Skeletal muscle tissue (tissue), 3 donors: ENCODE measurements at regions not wholly inside any gene's neighbourhood (a gene's known extent, or its start where the extent isn't known, plus 50 kb on each side); places are given as distances from the start of the nearest gene placed in this dataset.
A peak's percentile ranks its signal among the peaks of the same experiment; 100 is the strongest.

Experiments
- H3K27ac ChIP-seq: one replicate; pipeline ENCODE4 v1.7.0; 2013; ENCODE audit warnings: mild to moderate bottlenecking, low read depth, low read length, inconsistent platforms
- H3K27me3 ChIP-seq, 3 donors: one replicate each; pipeline ENCODE4 v1.7.0; 2013; ENCODE audit warnings: low read length in 3 of 3; ENCODE audit not compliant: control insufficient read depth in 3 of 3, insufficient read depth in 3 of 3
- H3K36me3 ChIP-seq, 3 donors: one replicate each; pipeline ENCODE4 v1.7.0; 2013; ENCODE audit warnings: low read length in 3 of 3; ENCODE audit not compliant: control insufficient read depth in 3 of 3, insufficient read depth in 3 of 3
- H3K4me1 ChIP-seq, 3 donors: one replicate each; pipeline ENCODE4 v1.7.0; 2013; ENCODE audit warnings: low read length in 3 of 3, mild to moderate bottlenecking in 3 of 3; ENCODE audit not compliant: control insufficient read depth in 3 of 3, insufficient read depth in 3 of 3
- H3K4me3 ChIP-seq, 3 donors: one replicate each; pipeline ENCODE4 v1.7.0; 2013; ENCODE audit warnings: low read length in 3 of 3
- H3K9ac ChIP-seq, 3 donors: one replicate each; pipeline ENCODE4 v1.7.0; 2013; ENCODE audit warnings: low read length in 3 of 3, mild to moderate bottlenecking in 3 of 3, moderate library complexity in 2 of 3, low read depth in 1 of 3
- H3K9me3 ChIP-seq, 3 donors: one replicate each; pipeline ENCODE4 v1.7.0; 2013; ENCODE audit warnings: low read length in 3 of 3; ENCODE audit not compliant: control insufficient read depth in 3 of 3
- donor health status: Osteomylitis.

GRCh38 chr2:120465012-120465700 is 119.2 kb downstream of the INHBB start:
- H3K9me3 ChIP-seq: no peaks in the 10 kb centered on the region
- H3K27me3 ChIP-seq: peaks cover 0 to 6% (median 0%) of the 10 kb centered on the region in 3 donors
- no peak overlapping the region for H3K4me3 ChIP-seq
- no peak overlapping the region for H3K27ac ChIP-seq
- H3K4me1 ChIP-seq: peaks cover 9 to 19% (median 16%) of the 10 kb centered on the region in 3 donors
- no peaks in the 10 kb centered on the region for H3K36me3 ChIP-seq
- H3K9ac ChIP-seq: no peak overlapping the region

- Histone ChIP-seq H3K27me3 (peaks cover 0 to 6% (median 0%) of the 10 kb centered on the region in 3 donors), H3K4me1 (peaks cover 14 to 24% (median 21%) of the 10 kb centered on the region in 3 donors), H3K9me3 (no peaks in the 10 kb centered on the region), H3K9ac (peak overlapping the region in 1 of 3 donors; percentile 16), H3K36me3 (no peaks in the 10 kb centered on the region), H3K27ac (no peak overlapping the region), H3K4me3 (no peak overlapping the region)
Observed at GRCh38 chr2:120465701-120465988, 119.7 kb downstream of the INHBB start.

- H3K4me3 ChIP-seq: no peak overlapping the region
Observed at GRCh38 chr2:120465989-120466703, 120.2 kb downstream of the INHBB start.

GRCh38 chr2:120466704-120467054 is 120.7 kb downstream of the INHBB start:
- Histone ChIP-seq H3K9ac (no peak overlapping the region), H3K9me3 (no peaks in the 10 kb centered on the region), H3K4me3 (no peak overlapping the region), H3K4me1 (peaks cover 20 to 33% (median 30%) of the 10 kb centered on the region in 3 donors), H3K36me3 (no peaks in the 10 kb centered on the region), H3K27me3 (peaks cover 0 to 6% (median 0%) of the 10 kb centered on the region in 3 donors), H3K27ac (no peak overlapping the region)

More at GRCh38 chr2:120465989-120466703, 120.2 kb downstream of the INHBB start:
- no peak overlapping the region for H3K27ac ChIP-seq
- peak overlapping the region in 1 of 3 donors; percentile 16 for H3K9ac ChIP-seq
- H3K9me3 ChIP-seq: no peaks in the 10 kb centered on the region
- H3K4me1 ChIP-seq: peaks cover 19 to 29% (median 26%) of the 10 kb centered on the region in 3 donors
- no peaks in the 10 kb centered on the region for H3K36me3 ChIP-seq
- peaks cover 0 to 6% (median 0%) of the 10 kb centered on the region in 3 donors for H3K27me3 ChIP-seq

GRCh38 chr2:120468136-120468535 is 122.2 kb downstream of the INHBB start:
- Histone ChIP-seq H3K9me3 (peaks cover 0 to 6% (median 4%) of the 10 kb centered on the region in 3 donors), H3K4me3 (no peak overlapping the region), H3K4me1 (peaks cover 20 to 33% (median 30%) of the 10 kb centered on the region in 3 donors), H3K36me3 (no peaks in the 10 kb centered on the region), H3K27me3 (peaks cover 0 to 6% (median 0%) of the 10 kb centered on the region in 3 donors), H3K27ac (no peak overlapping the region), H3K9ac (no peak overlapping the region)

GRCh38 chr2:120469426-120469825 is 123.5 kb downstream of the INHBB start:
- Histone ChIP-seq H3K4me3 (no peak overlapping the region), H3K36me3 (no peaks in the 10 kb centered on the region), H3K9me3 (peaks cover 0 to 6% (median 4%) of the 10 kb centered on the region in 3 donors), H3K4me1 (peaks cover 20 to 33% (median 30%) of the 10 kb centered on the region in 3 donors), H3K27me3 (no peaks in the 10 kb centered on the region), H3K9ac (peak overlapping the region in 2 of 3 donors; percentile 47 to 69), H3K27ac (peak overlapping the region; percentile 85)

GRCh38 chr2:120470041-120470965 is 124.4 kb downstream of the INHBB start:
- peak overlapping the region; percentile 85 for H3K27ac ChIP-seq
- H3K36me3 ChIP-seq: no peaks in the 10 kb centered on the region
- peak overlapping the region in 2 of 3 donors; percentile 56 to 69 for H3K9ac ChIP-seq
- peaks cover 20 to 33% (median 30%) of the 10 kb centered on the region in 3 donors for H3K4me1 ChIP-seq
- peaks cover 0 to 6% (median 4%) of the 10 kb centered on the region in 3 donors for H3K9me3 ChIP-seq
- H3K4me3 ChIP-seq: peak overlapping the region; percentile 3 to 31 (median 5)
- no peaks in the 10 kb centered on the region for H3K27me3 ChIP-seq

- H3K27me3 ChIP-seq: no peaks in the 10 kb centered on the region
- H3K9ac ChIP-seq: peak overlapping the region in 2 of 3 donors; percentile 56 to 69
- peak overlapping the region in 2 of 3 donors; percentile 29 to 31 for H3K4me3 ChIP-seq
- H3K36me3 ChIP-seq: no peaks in the 10 kb centered on the region
- peaks cover 0 to 6% (median 4%) of the 10 kb centered on the region in 3 donors for H3K9me3 ChIP-seq
- H3K4me1 ChIP-seq: peaks cover 20 to 33% (median 30%) of the 10 kb centered on the region in 3 donors
- H3K27ac ChIP-seq: peak overlapping the region; percentile 85
Observed at GRCh38 chr2:120471166-120471565, 125.2 kb downstream of the INHBB start.

GRCh38 chr2:120472031-120472430 is 126.1 kb downstream of the INHBB start:
- no peak overlapping the region for H3K27ac ChIP-seq
- peaks cover 0 to 6% (median 4%) of the 10 kb centered on the region in 3 donors for H3K9me3 ChIP-seq
- no peak overlapping the region for H3K4me3 ChIP-seq
- H3K9ac ChIP-seq: no peak overlapping the region
- peaks cover 20 to 30% (median 29%) of the 10 kb centered on the region in 3 donors for H3K4me1 ChIP-seq
- no peaks in the 10 kb centered on the region for H3K27me3 ChIP-seq
- H3K36me3 ChIP-seq: no peaks in the 10 kb centered on the region
